K562 (cell line): ENCODE measurements at regions not wholly inside any gene's neighbourhood (a gene's known extent, or its start where the extent isn't known, plus 50 kb on each side); places are given as distances from the start of the nearest gene placed in this dataset.
A peak's percentile ranks its signal among the peaks of the same experiment; 100 is the strongest.

ENCODE experiments used
- ATAC-seq: fragments of 200-7000 bp; cut with Tn5 transposase; 3 replicates; pipeline ENCODE4 v1.9.1; 2020; ENCODE audit warnings: moderate library complexity
- BruUV-seq: library from RNA; stranded (reverse); fragments of 400-500 nt; replicated peaks from 2 replicates; lab custom pipeline; 2021; lab: Mats Ljungman, UMichigan
- CTCF ChIA-PET: fragments of 300-600 bp; formaldehyde crosslinking; extraction: SDS; loops from one replicate; lab custom pipeline; 2021; ENCODE audit warnings: low intra/inter-chr PET ratio; lab: Yijun Ruan, JAX
- POLR2A ChIA-PET: fragments of 300-600, 350-650 bp; sonication (Branson Sonifier 250); formaldehyde crosslinking; extraction: SDS; loops from one replicate; lab custom pipeline; 2021; ENCODE audit warnings: antibody characterized with exemption, inconsistent platforms; lab: Yijun Ruan, JAX
- DNase-seq, 4 experiments: peaks; one replicate each; pipeline versions ENCODE4 v3.0.0 to v3.0.0-alpha.2; 2011 to 2018; ENCODE audit warnings: low spot score in 3 of 4, mixed read lengths in 3 of 4; ENCODE audit errors: extremely low read depth in 1 of 4
- FAIRE-seq: peaks from 2 replicates; lab custom pipeline; 2011; peaks lifted over from hg19 to GRCh38; lab: Jason Lieb, UNC
- H2AFZ ChIP-seq: 2 replicates; pipeline ENCODE4 v1.6.0; 2011; ENCODE audit warnings: low read depth, low read length, control low read depth, inconsistent platforms
- H3K27ac ChIP-seq: fragments of 200-600 bp; 3 replicates; pipeline ENCODE4 v1.8.0; 2011; ENCODE audit warnings: low read depth, mild to moderate bottlenecking, control low read depth, inconsistent platforms, low read length, moderate library complexity, mixed read lengths; ENCODE audit errors: extremely low read depth
- H3K27me3 ChIP-seq, 2 experiments: fragments of 300-600 bp in 1 of 2; 2 replicates in 1 of 2; 3 replicates in 1 of 2; pipeline versions ENCODE4 v1.6.0 to v1.8.0; 2011; ENCODE audit warnings: inconsistent platforms in 2 of 2, low read length in 2 of 2, mild to moderate bottlenecking in 1 of 2, mixed read lengths in 1 of 2, moderate library complexity in 1 of 2; ENCODE audit not compliant: control insufficient read depth in 2 of 2, insufficient read depth in 2 of 2
- H3K36me3 ChIP-seq: fragments of 300-600 bp; 3 replicates; pipeline ENCODE4 v1.8.0; 2011; ENCODE audit warnings: mild to moderate bottlenecking, low read length, inconsistent platforms; ENCODE audit not compliant: control insufficient read depth, insufficient read depth
- H3K4me1 ChIP-seq, 2 experiments: fragments of 200-600 bp in 1 of 2; replicated peaks in 1 of 2; 2 replicates in 1 of 2; 3 replicates in 1 of 2; pipeline versions ENCODE4 v1.5.1 to v1.8.0; 2011; ENCODE audit warnings: inconsistent platforms in 2 of 2, low read length in 2 of 2, mild to moderate bottlenecking in 1 of 2, mixed read lengths in 1 of 2, moderate library complexity in 1 of 2; ENCODE audit not compliant: control insufficient read depth in 2 of 2, insufficient read depth in 2 of 2
- H3K4me2 ChIP-seq: 2 replicates; pipeline ENCODE4 v1.6.1; 2011; ENCODE audit warnings: low read length, control low read depth, inconsistent platforms, mixed read lengths; ENCODE audit not compliant: insufficient read depth
- H3K4me3 ChIP-seq: fragments of 200-600 bp; sonication (generic), shearing (Covaris generic); 2 replicates; pipeline ENCODE4 v1.5.1; 2016; ENCODE audit warnings: control low read depth, inconsistent platforms
- H3K79me2 ChIP-seq: fragments of 200-600 bp; 3 replicates; pipeline ENCODE4 v1.8.0; 2011; ENCODE audit warnings: low read length, inconsistent platforms; ENCODE audit not compliant: control insufficient read depth, insufficient read depth
- H3K9ac ChIP-seq, 2 experiments: 2 replicates each; pipeline versions ENCODE4 v1.6.0 to v1.6.1; 2011; ENCODE audit warnings: low read depth in 2 of 2, low read length in 2 of 2, control low read depth in 1 of 2, inconsistent platforms in 1 of 2, mild to moderate bottlenecking in 1 of 2, mixed read lengths in 1 of 2; ENCODE audit not compliant: insufficient read depth in 1 of 2
- H3K9me1 ChIP-seq: one replicate; pipeline ENCODE4 v1.6.0; 2011; ENCODE audit warnings: inconsistent platforms, mild to moderate bottlenecking, low read length, moderate library complexity; ENCODE audit not compliant: control insufficient read depth, insufficient read depth
- H3K9me3 ChIP-seq: replicated peaks from 2 replicates; pipeline ENCODE4 v1.5.1; 2011; ENCODE audit warnings: low read depth, low read length, inconsistent platforms; ENCODE audit not compliant: control insufficient read depth, insufficient read depth
- H4K20me1 ChIP-seq: replicated peaks from 2 replicates; pipeline ENCODE4 v1.6.1; 2011; ENCODE audit warnings: low read length, inconsistent platforms, mixed read lengths; ENCODE audit not compliant: control insufficient read depth, insufficient read depth
- CEBPG ChIP-seq, 3 experiments: fragments of 200-800 bp in 1 of 3; sonication (Bioruptor generic) in 1 of 3; sonication (generic) in 1 of 3; formaldehyde crosslinking in 1 of 3; IDR thresholded peaks in 2 of 3; conservative IDR thresholded peaks in 1 of 3; 2 replicates each; pipeline versions ENCODE4 v1.6.1 to v1.8.0; 2016 to 2022; ENCODE audit warnings: missing compliant biosample characterization in 2 of 3, missing genetic modification characterization in 2 of 3, mild to moderate bottlenecking in 1 of 3, missing genetic modification reagents in 1 of 3
- CHD2 ChIP-seq: IDR thresholded peaks from 2 replicates; pipeline ENCODE4 v1.6.1; 2011; ENCODE audit warnings: low read depth, low read length
- KLF10 ChIP-seq: fragments of 250-450 bp; sonication (Bioruptor Pico); IDR thresholded peaks from 2 replicates; pipeline ENCODE4 v1.6.1; 2021; ENCODE audit warnings: matching md5 sums
- L3MBTL2 ChIP-seq: fragments of 450-650 bp; IDR thresholded peaks from 2 replicates; pipeline ENCODE4 v1.6.1; 2016; ENCODE audit warnings: mild to moderate bottlenecking, moderate library complexity
- MEF2D ChIP-seq: conservative IDR thresholded peaks from 2 replicates; pipeline ENCODE4 v1.6.1; 2016; ENCODE audit warnings: low read depth, missing genetic modification characterization, missing compliant biosample characterization
- NRF1 ChIP-seq, 2 experiments: fragments of 450-650 bp; IDR thresholded peaks in 1 of 2; conservative IDR thresholded peaks in 1 of 2; 2 replicates each; pipeline ENCODE4 v1.6.1; 2014; ENCODE audit warnings: mild to moderate bottlenecking in 2 of 2
- OTX1 ChIP-seq: fragments of 450-650 bp; formaldehyde crosslinking; IDR thresholded peaks from 2 replicates; pipeline ENCODE4 v1.4.0; 2022; ENCODE audit warnings: mild to moderate bottlenecking
- SMARCA4 ChIP-seq: fragments of 450-650 bp; IDR thresholded peaks from 2 replicates; pipeline ENCODE4 v1.6.1; 2016
- ZNF347 ChIP-seq: fragments of 450-650 bp; formaldehyde crosslinking; IDR thresholded peaks from 2 replicates; pipeline ENCODE4 v1.4.0; 2020; ENCODE audit warnings: low read depth, mild to moderate bottlenecking, moderate library complexity
- ZNF699 ChIP-seq: fragments of 250-450 bp; sonication (Bioruptor Pico); IDR thresholded peaks from 2 replicates; pipeline ENCODE4 v1.8.0; 2021; ENCODE audit warnings: mild to moderate bottlenecking, moderate library complexity; ENCODE audit not compliant: insufficient replicate concordance
- WGBS: fragments of 100-300 bp; shearing (Covaris generic); methylation state at CpG from one replicate; pipeline ENCODE4 v1.1.6; 2016; ENCODE audit warnings: low coverage, mixed read lengths; ENCODE audit not compliant: insufficient coverage; ENCODE audit errors: missing lambda C conversion rate; 5-methylcytosine and 5-hydroxymethylcytosine counted together
- in situ Hi-C: fragments of 300-500 bp; cut with MboI; formaldehyde crosslinking; loops from 4 replicates; pipeline ENCODE4 v1.15.0; 2018; ENCODE audit warnings: inconsistent platforms, mixed read lengths
- intact Hi-C: fragments of 100-400 bp; cut with micrococcal nuclease; formaldehyde crosslinking; loops from 2 replicates; pipeline ENCODE4 v1.14.2; 2022
- TF ChIP-seq, protein P1 (sequence below): sonication (generic); formaldehyde crosslinking; IDR thresholded peaks from 2 replicates; pipeline ENCODE4 v1.8.0; 2022; ENCODE audit warnings: missing genetic modification reagents, mild to moderate bottlenecking, moderate library complexity, borderline replicate concordance
- TF ChIP-seq, protein P2 (sequence below): fragments of 250-450 bp; sonication (Bioruptor Pico); IDR thresholded peaks from 2 replicates; pipeline ENCODE4 v1.9.0; 2021; ENCODE audit warnings: mild to moderate bottlenecking, inconsistent platforms

- TF ChIP-seq, protein P1, sequence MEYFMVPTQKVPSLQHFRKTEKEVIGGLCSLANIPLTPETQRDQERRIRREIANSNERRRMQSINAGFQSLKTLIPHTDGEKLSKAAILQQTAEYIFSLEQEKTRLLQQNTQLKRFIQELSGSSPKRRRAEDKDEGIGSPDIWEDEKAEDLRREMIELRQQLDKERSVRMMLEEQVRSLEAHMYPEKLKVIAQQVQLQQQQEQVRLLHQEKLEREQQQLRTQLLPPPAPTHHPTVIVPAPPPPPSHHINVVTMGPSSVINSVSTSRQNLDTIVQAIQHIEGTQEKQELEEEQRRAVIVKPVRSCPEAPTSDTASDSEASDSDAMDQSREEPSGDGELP: no peak
- no peak for TF ChIP-seq SMARCA4
- no peak for TF ChIP-seq KLF10
- no peak for TF ChIP-seq CHD2
- TF ChIP-seq, protein P2, sequence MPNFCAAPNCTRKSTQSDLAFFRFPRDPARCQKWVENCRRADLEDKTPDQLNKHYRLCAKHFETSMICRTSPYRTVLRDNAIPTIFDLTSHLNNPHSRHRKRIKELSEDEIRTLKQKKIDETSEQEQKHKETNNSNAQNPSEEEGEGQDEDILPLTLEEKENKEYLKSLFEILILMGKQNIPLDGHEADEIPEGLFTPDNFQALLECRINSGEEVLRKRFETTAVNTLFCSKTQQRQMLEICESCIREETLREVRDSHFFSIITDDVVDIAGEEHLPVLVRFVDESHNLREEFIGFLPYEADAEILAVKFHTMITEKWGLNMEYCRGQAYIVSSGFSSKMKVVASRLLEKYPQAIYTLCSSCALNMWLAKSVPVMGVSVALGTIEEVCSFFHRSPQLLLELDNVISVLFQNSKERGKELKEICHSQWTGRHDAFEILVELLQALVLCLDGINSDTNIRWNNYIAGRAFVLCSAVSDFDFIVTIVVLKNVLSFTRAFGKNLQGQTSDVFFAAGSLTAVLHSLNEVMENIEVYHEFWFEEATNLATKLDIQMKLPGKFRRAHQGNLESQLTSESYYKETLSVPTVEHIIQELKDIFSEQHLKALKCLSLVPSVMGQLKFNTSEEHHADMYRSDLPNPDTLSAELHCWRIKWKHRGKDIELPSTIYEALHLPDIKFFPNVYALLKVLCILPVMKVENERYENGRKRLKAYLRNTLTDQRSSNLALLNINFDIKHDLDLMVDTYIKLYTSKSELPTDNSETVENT (CRISPR knock-in tag): no peak
These were observed 159.1 kb upstream of the ZNF608 start (continued) for GRCh38 chr5:124905256-124906130.

- intact Hi-C loops (no loop called here), in situ Hi-C loops (no loop called here)
- Histone ChIP-seq H3K9me1 (no peaks in the 10 kb centered on the region), H3K4me2 (no peak overlapping the region), H3K79me2 (no peaks in the 10 kb centered on the region), H3K4me1 (no peaks in the 10 kb centered on the region; a peak in 1 of 5 replicates), H3K9ac (no peak overlapping the region), H2AFZ (no peak overlapping the region), H3K27me3 (no peaks in the 10 kb centered on the region), H3K27ac (no peak overlapping the region), H4K20me1 (no peaks in the 10 kb centered on the region), H3K9me3 (no peaks in the 10 kb centered on the region), H3K4me3 (no peak overlapping the region), H3K36me3 (no peaks in the 10 kb centered on the region)
- WGBS: 9% methylated on average over 6 of the region's 6 CpGs
- ATAC-seq (no peak), DNase-seq (no peak), FAIRE-seq (no peak)
- TF ChIP-seq OTX1 (CRISPR knock-in tag): no peak
- TF ChIP-seq ZNF347 (CRISPR knock-in tag): no peak
- no peak for TF ChIP-seq CEBPG (CRISPR knock-in tag; IDR thresholded peaks at IDR 0.05)
- peak in 1 of 2 experiments; percentile 32; a peak in 1 of 4 replicates for TF ChIP-seq CEBPG (tag; conservative IDR thresholded peaks at IDR 0.05 in 1 of 2, IDR thresholded peaks at IDR 0.05 in 1 of 2)
- 0 out of 2 replicates have a peak, but pooled peaks have one; percentile 35 for TF ChIP-seq MEF2D (tag)
- no peak for TF ChIP-seq NRF1 (conservative IDR thresholded peaks at IDR 0.05 in 1 of 2, IDR thresholded peaks at IDR 0.05 in 1 of 2)
- no peak for TF ChIP-seq L3MBTL2
- no peak for TF ChIP-seq ZNF699 (CRISPR knock-in tag)
- ChIA-PET POLR2A (no interaction called here), CTCF (interaction anchor here (0.6 kb wide), 1 partner anchor 736 kb away, joined by 3 read pairs; no protein-coding TSS in a partner anchor)
- no TSS peak for BruUV-seq
These were observed 160.1 kb upstream of the ZNF608 start for GRCh38 chr5:124906339-124907097.
